Fibroblast of lung (primary cell): ENCODE measurements at regions not wholly inside any gene's neighbourhood (a gene's known extent, or its start where the extent isn't known, plus 50 kb on each side); places are given as distances from the start of the nearest gene placed in this dataset.

Source experiments
- DNase-seq, 2 donors: peaks; one replicate each; pipeline versions ENCODE4 v3.0.0 to v3.0.0-alpha.2; 2010; ENCODE audit warnings: low read depth in 2 of 2
- H2AFZ ChIP-seq: 2 replicates; pipeline ENCODE4 v1.5.1; 2012; ENCODE audit warnings: low read length, control low read depth, inconsistent platforms
- H3K27ac ChIP-seq: 2 replicates; pipeline ENCODE4 v1.5.1; 2011; ENCODE audit warnings: low read length, control low read depth; ENCODE audit not compliant: insufficient read depth
- H3K27me3 ChIP-seq: 2 replicates; pipeline ENCODE4 v1.5.1; 2011; ENCODE audit warnings: mild to moderate bottlenecking, low read length; ENCODE audit not compliant: control insufficient read depth, insufficient read depth
- H3K36me3 ChIP-seq: 2 replicates; pipeline ENCODE4 v1.5.1; 2011; ENCODE audit warnings: low read length; ENCODE audit not compliant: control insufficient read depth, insufficient read depth
- H3K4me1 ChIP-seq: 2 replicates; pipeline ENCODE4 v1.5.1; 2011; ENCODE audit warnings: low read length; ENCODE audit not compliant: control insufficient read depth, insufficient read depth; ENCODE audit errors: extremely low read depth
- H3K4me2 ChIP-seq: 2 replicates; pipeline ENCODE4 v1.5.1; 2011; ENCODE audit warnings: low read length, control low read depth; ENCODE audit not compliant: insufficient read depth; ENCODE audit errors: extremely low read depth
- H3K4me3 ChIP-seq, 4 experiments: fragments of 200-600 bp in 1 of 4; sonication (generic) in 1 of 4; replicated peaks in 1 of 4; 2 replicates each; pipeline ENCODE4 v1.5.1; 2011 to 2016; ENCODE audit warnings: low read length in 4 of 4, low read depth in 3 of 4, mild to moderate bottlenecking in 3 of 4, control low read depth in 2 of 4, inconsistent platforms in 1 of 4, mixed read lengths in 1 of 4; ENCODE audit not compliant: insufficient read depth in 1 of 4; ENCODE audit errors: control extremely low read depth in 1 of 4
- H3K79me2 ChIP-seq: 2 replicates; pipeline ENCODE4 v1.5.1; 2012; ENCODE audit warnings: mild to moderate bottlenecking, low read length, inconsistent platforms; ENCODE audit not compliant: control insufficient read depth, insufficient read depth
- H3K9ac ChIP-seq: 2 replicates; pipeline ENCODE4 v1.5.1; 2011; ENCODE audit warnings: mild to moderate bottlenecking, low read length, control low read depth; ENCODE audit not compliant: insufficient read depth
- H3K9me3 ChIP-seq: 2 replicates; pipeline ENCODE4 v1.5.1; 2012; ENCODE audit warnings: low read depth, low read length; ENCODE audit not compliant: control insufficient read depth, insufficient read depth
- H4K20me1 ChIP-seq: 2 replicates; pipeline ENCODE4 v1.5.1; 2011; ENCODE audit warnings: low read length; ENCODE audit not compliant: control insufficient read depth, insufficient read depth; ENCODE audit errors: extremely low read depth
- CTCF ChIP-seq, 2 donors: IDR thresholded peaks in 1 of 2; conservative IDR thresholded peaks in 1 of 2; 1 replicate in 1 of 2; 2 replicates in 1 of 2; pipeline ENCODE4 v1.5.1; 2011 to 2012; ENCODE audit warnings: low read length in 2 of 2, control low read depth in 1 of 2, inconsistent platforms in 1 of 2, low read depth in 1 of 2, mild to moderate bottlenecking in 1 of 2
- EZH2 ChIP-seq: IDR thresholded peaks from 2 replicates; pipeline ENCODE4 v1.5.1; 2012; ENCODE audit warnings: low read length, control low read depth, mild to moderate bottlenecking; ENCODE audit errors: missing control alignments

- Histone ChIP-seq H3K4me1 (no peaks in the 10 kb centered on the region), H3K27ac (no peak overlapping the region), H3K36me3 (no peaks in the 10 kb centered on the region), H3K4me3 (no peak overlapping the region), H3K27me3 (no peaks in the 10 kb centered on the region), H3K4me2 (no peak overlapping the region), H2AFZ (no peak overlapping the region), H3K79me2 (no peaks in the 10 kb centered on the region), H3K9me3 (no peaks in the 10 kb centered on the region), H4K20me1 (no peaks in the 10 kb centered on the region), H3K9ac (no peak overlapping the region)
- TF ChIP-seq EZH2 (no peak), CTCF (conservative IDR thresholded peaks at IDR 0.05 in 1 of 2, IDR thresholded peaks at IDR 0.05 in 1 of 2; ENCODE audit: low read depth in 1 of 2, low read length in 2 of 2) (no peak)
- DNase-seq, result no peak
Measured at GRCh38 chr13:59587030-59587429, 576.7 kb downstream of the DIAPH3 start.

- H4K20me1 ChIP-seq, result no peaks in the 10 kb centered on the region
- H3K36me3 ChIP-seq, result no peaks in the 10 kb centered on the region
- H2AFZ ChIP-seq, result no peak overlapping the region
- H3K27me3 ChIP-seq, result no peaks in the 10 kb centered on the region
- no peak for DNase-seq
- H3K9me3 ChIP-seq, result no peaks in the 10 kb centered on the region
- H3K4me3 ChIP-seq, result no peak overlapping the region
- no peaks in the 10 kb centered on the region for H3K4me1 ChIP-seq
- H3K79me2 ChIP-seq, result no peaks in the 10 kb centered on the region
- H3K4me2 ChIP-seq, result no peak overlapping the region
- no peak for TF ChIP-seq EZH2
- no peak for TF ChIP-seq CTCF (conservative IDR thresholded peaks at IDR 0.05 in 1 of 2, IDR thresholded peaks at IDR 0.05 in 1 of 2; ENCODE audit: low read depth in 1 of 2, low read length in 2 of 2)
- H3K9ac ChIP-seq, result no peak overlapping the region
- H3K27ac ChIP-seq, result no peak overlapping the region
Measured at GRCh38 chr13:59587971-59588716, 575.6 kb downstream of the DIAPH3 start.

- no peak overlapping the region for H2AFZ ChIP-seq
- H3K27me3 ChIP-seq, result no peaks in the 10 kb centered on the region
- no peaks in the 10 kb centered on the region for H3K9me3 ChIP-seq
- H3K4me3 ChIP-seq, result no peak overlapping the region
- H3K79me2 ChIP-seq, result no peaks in the 10 kb centered on the region
- no peaks in the 10 kb centered on the region for H4K20me1 ChIP-seq
- H3K9ac ChIP-seq, result no peak overlapping the region
- TF ChIP-seq CTCF (conservative IDR thresholded peaks at IDR 0.05 in 1 of 2, IDR thresholded peaks at IDR 0.05 in 1 of 2; ENCODE audit: low read depth in 1 of 2, low read length in 2 of 2) (no peak), EZH2 (no peak)
- H3K27ac ChIP-seq, result no peak overlapping the region
- H3K4me2 ChIP-seq, result no peak overlapping the region
- H3K4me1 ChIP-seq, result no peaks in the 10 kb centered on the region
- H3K36me3 ChIP-seq, result no peaks in the 10 kb centered on the region
- no peak for DNase-seq
Measured at GRCh38 chr13:59588717-59589067, 575.0 kb downstream of the DIAPH3 start.
